Astrocyte (in vitro differentiated cells and primary cell): ENCODE measurements at regions not wholly inside any gene's neighbourhood (a gene's known extent, or its start where the extent isn't known, plus 50 kb on each side); places are given as distances from the start of the nearest gene placed in this dataset.

Experiments
- DNase-seq: peaks from one replicate; pipeline ENCODE4 v3.0.0-alpha.2; 2010; ENCODE audit warnings: low read depth
- FAIRE-seq: peaks from 2 replicates; lab custom pipeline; 2011; peaks lifted over from hg19 to GRCh38; lab: Jason Lieb, UNC
- H2AFZ ChIP-seq: 2 replicates; pipeline ENCODE4 v1.6.0; 2012; ENCODE audit warnings: low read depth, low read length, inconsistent platforms
- H3K27ac ChIP-seq: 2 replicates; pipeline ENCODE4 v1.5.1; 2011; ENCODE audit warnings: low read depth, low read length, inconsistent platforms
- H3K27me3 ChIP-seq: 2 replicates; pipeline ENCODE4 v1.6.0; 2011; ENCODE audit warnings: low read length, inconsistent platforms; ENCODE audit not compliant: insufficient read depth
- H3K36me3 ChIP-seq: 2 replicates; pipeline ENCODE4 v1.5.1; 2011; ENCODE audit warnings: low read length, inconsistent platforms; ENCODE audit not compliant: insufficient read depth
- H3K4me1 ChIP-seq: 2 replicates; pipeline ENCODE4 v1.5.1; 2011; ENCODE audit warnings: low read length, inconsistent platforms; ENCODE audit not compliant: insufficient read depth
- H3K4me2 ChIP-seq: 2 replicates; pipeline ENCODE4 v1.6.0; 2012; ENCODE audit warnings: low read length, inconsistent platforms
- H3K4me3 ChIP-seq: 2 replicates; pipeline ENCODE4 v1.5.1; 2011; ENCODE audit warnings: low read depth, mild to moderate bottlenecking, low read length, inconsistent platforms; ENCODE audit not compliant: insufficient read depth
- H3K79me2 ChIP-seq: 2 replicates; pipeline ENCODE4 v1.6.0; 2012; ENCODE audit warnings: mild to moderate bottlenecking, low read length, inconsistent platforms; ENCODE audit not compliant: insufficient read depth
- H3K9ac ChIP-seq: 2 replicates; pipeline ENCODE4 v1.6.0; 2012; ENCODE audit warnings: mild to moderate bottlenecking, low read length, inconsistent platforms
- H3K9me3 ChIP-seq: 2 replicates; pipeline ENCODE4 v1.5.1; 2012; ENCODE audit warnings: low read depth, mild to moderate bottlenecking, low read length, inconsistent platforms; ENCODE audit not compliant: insufficient read depth
- H4K20me1 ChIP-seq: 2 replicates; pipeline ENCODE4 v1.6.0; 2012; ENCODE audit warnings: low read length, inconsistent platforms; ENCODE audit not compliant: insufficient read depth
- H3K27ac Mint-ChIP-seq: one replicate; pipeline ENCODE4 v1.8.0; 2021; ENCODE audit warnings: mild to moderate bottlenecking, mixed read lengths; ENCODE audit not compliant: unreplicated experiment
- H3K27me3 Mint-ChIP-seq: one replicate; pipeline ENCODE4 v1.8.0; 2021; ENCODE audit warnings: low read depth, mixed read lengths; ENCODE audit not compliant: unreplicated experiment
- H3K36me3 Mint-ChIP-seq: one replicate; pipeline ENCODE4 v1.8.0; 2021; ENCODE audit warnings: low read depth, mixed read lengths; ENCODE audit not compliant: unreplicated experiment
- H3K4me1 Mint-ChIP-seq: one replicate; pipeline ENCODE4 v1.8.0; 2021; ENCODE audit warnings: low read depth, mixed read lengths; ENCODE audit not compliant: unreplicated experiment
- H3K4me3 Mint-ChIP-seq: one replicate; pipeline ENCODE4 v1.8.0; 2021; ENCODE audit warnings: mild to moderate bottlenecking, moderate library complexity, mixed read lengths; ENCODE audit not compliant: unreplicated experiment
- H3K9me3 Mint-ChIP-seq: one replicate; pipeline ENCODE4 v1.8.0; 2021; ENCODE audit warnings: mild to moderate bottlenecking, mixed read lengths; ENCODE audit not compliant: unreplicated experiment
- EZH2 ChIP-seq: IDR thresholded peaks from 2 replicates; pipeline ENCODE4 v1.6.1; 2012; ENCODE audit warnings: mild to moderate bottlenecking, low read length, inconsistent platforms; ENCODE audit not compliant: insufficient read depth
- TF ChIP-seq, protein P1 (sequence below): IDR thresholded peaks from 2 replicates; pipeline ENCODE4 v1.5.1; 2011; ENCODE audit warnings: low read depth, mild to moderate bottlenecking, inconsistent platforms, low read length, moderate library complexity; ENCODE audit not compliant: insufficient read depth

- Mint-ChIP-seq H3K4me3 (no peak overlapping the region), H3K27me3 (no peaks in the 10 kb centered on the region), H3K27ac (no peak overlapping the region), H3K36me3 (no peaks in the 10 kb centered on the region), H3K4me1 (no peaks in the 10 kb centered on the region), H3K9me3 (no peaks in the 10 kb centered on the region)
- Histone ChIP-seq H3K36me3 (no peaks in the 10 kb centered on the region), H3K9ac (no peak overlapping the region), H3K4me2 (no peak overlapping the region), H3K4me1 (no peaks in the 10 kb centered on the region), H2AFZ (no peak overlapping the region), H3K27me3 (no peaks in the 10 kb centered on the region), H3K9me3 (no peaks in the 10 kb centered on the region), H4K20me1 (no peaks in the 10 kb centered on the region), H3K79me2 (no peaks in the 10 kb centered on the region), H3K4me3 (no peak overlapping the region), H3K27ac (no peak overlapping the region)
- FAIRE-seq (no peak), DNase-seq (no peak)
- no peak for TF ChIP-seq EZH2
- TF ChIP-seq, protein P1, sequence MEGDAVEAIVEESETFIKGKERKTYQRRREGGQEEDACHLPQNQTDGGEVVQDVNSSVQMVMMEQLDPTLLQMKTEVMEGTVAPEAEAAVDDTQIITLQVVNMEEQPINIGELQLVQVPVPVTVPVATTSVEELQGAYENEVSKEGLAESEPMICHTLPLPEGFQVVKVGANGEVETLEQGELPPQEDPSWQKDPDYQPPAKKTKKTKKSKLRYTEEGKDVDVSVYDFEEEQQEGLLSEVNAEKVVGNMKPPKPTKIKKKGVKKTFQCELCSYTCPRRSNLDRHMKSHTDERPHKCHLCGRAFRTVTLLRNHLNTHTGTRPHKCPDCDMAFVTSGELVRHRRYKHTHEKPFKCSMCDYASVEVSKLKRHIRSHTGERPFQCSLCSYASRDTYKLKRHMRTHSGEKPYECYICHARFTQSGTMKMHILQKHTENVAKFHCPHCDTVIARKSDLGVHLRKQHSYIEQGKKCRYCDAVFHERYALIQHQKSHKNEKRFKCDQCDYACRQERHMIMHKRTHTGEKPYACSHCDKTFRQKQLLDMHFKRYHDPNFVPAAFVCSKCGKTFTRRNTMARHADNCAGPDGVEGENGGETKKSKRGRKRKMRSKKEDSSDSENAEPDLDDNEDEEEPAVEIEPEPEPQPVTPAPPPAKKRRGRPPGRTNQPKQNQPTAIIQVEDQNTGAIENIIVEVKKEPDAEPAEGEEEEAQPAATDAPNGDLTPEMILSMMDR, result no peak
These were observed 115.5 kb downstream of the GMNC start for GRCh38 chr3:190746986-190747385.

GRCh38 chr3:190746531-190746930 lies 116.0 kb downstream of the GMNC start:
- no peak for FAIRE-seq
- no peak for TF ChIP-seq EZH2
- TF ChIP-seq, protein P1, result no peak
- Histone ChIP-seq H3K9me3 (no peaks in the 10 kb centered on the region), H3K9ac (no peak overlapping the region), H3K4me1 (no peaks in the 10 kb centered on the region), H3K27me3 (no peaks in the 10 kb centered on the region), H4K20me1 (no peaks in the 10 kb centered on the region), H3K4me3 (no peak overlapping the region), H3K36me3 (no peaks in the 10 kb centered on the region), H3K27ac (no peak overlapping the region), H3K79me2 (no peaks in the 10 kb centered on the region), H2AFZ (no peak overlapping the region), H3K4me2 (no peak overlapping the region)
- Mint-ChIP-seq H3K4me3 (no peak overlapping the region), H3K4me1 (no peaks in the 10 kb centered on the region), H3K27ac (no peak overlapping the region), H3K27me3 (no peaks in the 10 kb centered on the region), H3K9me3 (no peaks in the 10 kb centered on the region), H3K36me3 (no peaks in the 10 kb centered on the region)
- DNase-seq, result no peak

GRCh38 chr3:190741788-190742187 lies 120.7 kb downstream of the GMNC start:
- Histone ChIP-seq H3K9ac (no peak overlapping the region), H4K20me1 (no peaks in the 10 kb centered on the region), H3K27me3 (no peaks in the 10 kb centered on the region), H3K4me3 (no peak overlapping the region), H3K4me1 (no peaks in the 10 kb centered on the region), H3K9me3 (no peaks in the 10 kb centered on the region), H3K79me2 (no peaks in the 10 kb centered on the region), H2AFZ (no peak overlapping the region), H3K36me3 (no peaks in the 10 kb centered on the region), H3K4me2 (no peak overlapping the region), H3K27ac (no peak overlapping the region)
- Mint-ChIP-seq H3K4me3 (no peak overlapping the region), H3K9me3 (no peaks in the 10 kb centered on the region), H3K27me3 (no peaks in the 10 kb centered on the region), H3K27ac (no peak overlapping the region), H3K36me3 (no peaks in the 10 kb centered on the region), H3K4me1 (no peaks in the 10 kb centered on the region)
- TF ChIP-seq, protein P1, result no peak
- TF ChIP-seq EZH2, result no peak
- DNase-seq (no peak), FAIRE-seq (no peak)
